GM10248 (cell line): ENCODE measurements at regions not wholly inside any gene's neighbourhood (a gene's known extent, or its start where the extent isn't known, plus 50 kb on each side); places are given as distances from the start of the nearest gene placed in this dataset.

ENCODE experiments used
- CTCF ChIA-PET: fragments of 300-600 bp; sonication (Branson Sonifier 250); formaldehyde crosslinking; extraction: SDS; loops from one replicate; lab custom pipeline; 2021; ENCODE audit warnings: antibody characterized with exemption; lab: Yijun Ruan, JAX
- POLR2A ChIA-PET: fragments of 350-650 bp; sonication (Branson Sonifier 250); formaldehyde crosslinking; extraction: SDS; loops from one replicate; lab custom pipeline; 2020; ENCODE audit warnings: antibody characterized with exemption; lab: Yijun Ruan, JAX
- DNase-seq: peaks from one replicate; pipeline ENCODE4 v3.0.0; 2012; ENCODE audit errors: extremely low spot score
- TF ChIP-seq, protein P1 (sequence below): IDR thresholded peaks from 2 replicates; pipeline ENCODE4 v1.5.1; 2012; ENCODE audit warnings: mild to moderate bottlenecking, low read depth; ENCODE audit errors: extremely low read depth, missing control alignments, control extremely low read depth

DNA sequence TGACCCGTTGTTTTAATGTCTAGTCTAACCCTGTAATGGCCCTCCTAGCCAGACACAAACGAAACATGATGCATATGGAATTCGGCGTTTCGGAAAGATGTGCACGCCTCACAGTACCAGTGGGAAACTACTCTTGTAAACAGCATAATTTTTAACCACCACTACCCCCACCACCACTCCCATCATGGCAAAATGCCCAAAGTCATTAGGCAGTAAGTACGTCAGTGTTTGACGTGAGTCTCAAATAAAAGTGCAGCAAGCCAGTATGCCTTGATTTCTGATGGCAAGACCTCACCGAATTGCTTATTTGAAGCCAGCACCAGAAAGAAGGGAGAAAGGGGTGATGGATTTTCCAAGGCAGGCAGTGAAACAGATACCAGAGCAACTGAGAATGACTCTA lies 71.4 kb downstream of the ADRB2 start:
- TF ChIP-seq, protein P1, sequence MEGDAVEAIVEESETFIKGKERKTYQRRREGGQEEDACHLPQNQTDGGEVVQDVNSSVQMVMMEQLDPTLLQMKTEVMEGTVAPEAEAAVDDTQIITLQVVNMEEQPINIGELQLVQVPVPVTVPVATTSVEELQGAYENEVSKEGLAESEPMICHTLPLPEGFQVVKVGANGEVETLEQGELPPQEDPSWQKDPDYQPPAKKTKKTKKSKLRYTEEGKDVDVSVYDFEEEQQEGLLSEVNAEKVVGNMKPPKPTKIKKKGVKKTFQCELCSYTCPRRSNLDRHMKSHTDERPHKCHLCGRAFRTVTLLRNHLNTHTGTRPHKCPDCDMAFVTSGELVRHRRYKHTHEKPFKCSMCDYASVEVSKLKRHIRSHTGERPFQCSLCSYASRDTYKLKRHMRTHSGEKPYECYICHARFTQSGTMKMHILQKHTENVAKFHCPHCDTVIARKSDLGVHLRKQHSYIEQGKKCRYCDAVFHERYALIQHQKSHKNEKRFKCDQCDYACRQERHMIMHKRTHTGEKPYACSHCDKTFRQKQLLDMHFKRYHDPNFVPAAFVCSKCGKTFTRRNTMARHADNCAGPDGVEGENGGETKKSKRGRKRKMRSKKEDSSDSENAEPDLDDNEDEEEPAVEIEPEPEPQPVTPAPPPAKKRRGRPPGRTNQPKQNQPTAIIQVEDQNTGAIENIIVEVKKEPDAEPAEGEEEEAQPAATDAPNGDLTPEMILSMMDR, result no peak
- POLR2A ChIA-PET, result no interaction called here
- no peak for DNase-seq
- CTCF ChIA-PET, result no interaction called here

DNA sequence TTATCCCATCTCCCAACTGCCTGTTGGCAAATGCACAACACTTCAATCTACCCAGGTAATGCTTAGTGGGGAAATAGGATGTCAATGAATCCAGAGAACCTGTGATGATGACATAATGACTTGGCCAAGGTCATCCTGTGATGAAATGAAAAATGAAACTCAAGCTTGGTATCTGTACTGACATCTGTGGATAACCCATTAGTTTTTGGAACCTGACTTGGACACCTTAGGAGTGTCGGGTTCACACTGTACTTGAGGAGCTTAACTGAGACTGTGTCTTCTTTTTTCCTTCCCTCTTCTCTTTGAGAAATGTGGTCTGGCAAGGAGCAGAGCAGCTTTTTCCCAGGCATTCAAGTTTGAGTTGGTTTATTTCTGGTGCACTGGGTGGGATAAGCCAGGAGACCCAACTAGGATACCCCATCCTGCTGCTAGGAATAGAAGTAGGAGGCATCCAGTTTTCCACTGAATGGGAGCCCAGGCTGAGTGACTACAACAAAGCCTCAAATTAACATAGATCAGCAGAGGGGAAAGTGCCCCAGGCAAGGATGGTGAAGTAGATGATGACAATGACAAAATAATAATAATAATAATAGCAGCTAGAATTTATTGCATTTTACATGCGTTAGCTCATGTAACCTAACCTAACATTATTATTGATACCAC lies 72.1 kb downstream of the ADRB2 start:
- POLR2A ChIA-PET, result no interaction called here
- no peak for DNase-seq
- CTCF ChIA-PET, result interaction anchor here (0.7 to 1.5 kb wide), 3 partner anchors 16 to 59 kb away, joined by 3 to 4 read pairs (median 3); no protein-coding TSS in a partner anchor
- TF ChIP-seq, protein P1, result no peak

DNA sequence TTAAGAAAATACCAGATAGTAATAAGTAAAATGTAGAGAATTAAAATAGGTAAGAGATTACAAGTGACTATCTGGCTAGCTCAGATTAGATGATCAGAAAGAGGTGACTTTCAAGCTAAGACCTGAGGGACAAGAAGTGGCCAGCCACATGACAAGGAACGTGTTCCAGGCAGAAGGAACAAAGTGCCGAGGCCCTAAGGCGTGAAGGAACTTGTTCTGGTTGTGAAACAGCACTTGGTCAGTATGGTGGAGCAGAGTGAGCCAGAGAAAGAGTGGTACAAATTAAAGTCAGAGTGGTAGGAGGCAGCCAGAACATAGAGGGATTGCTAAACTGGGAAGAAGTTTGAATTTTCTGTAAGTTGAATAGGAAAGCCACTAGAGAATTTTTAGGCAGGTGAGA lies 73.6 kb downstream of the ADRB2 start:
- POLR2A ChIA-PET, result no interaction called here
- TF ChIP-seq, protein P1, result no peak
- CTCF ChIA-PET, result interaction anchor here (1.2 to 1.5 kb wide), 2 partner anchors 34 to 57 kb away, joined by 3 to 4 read pairs; no protein-coding TSS in a partner anchor
- DNase-seq, result no peak

DNA sequence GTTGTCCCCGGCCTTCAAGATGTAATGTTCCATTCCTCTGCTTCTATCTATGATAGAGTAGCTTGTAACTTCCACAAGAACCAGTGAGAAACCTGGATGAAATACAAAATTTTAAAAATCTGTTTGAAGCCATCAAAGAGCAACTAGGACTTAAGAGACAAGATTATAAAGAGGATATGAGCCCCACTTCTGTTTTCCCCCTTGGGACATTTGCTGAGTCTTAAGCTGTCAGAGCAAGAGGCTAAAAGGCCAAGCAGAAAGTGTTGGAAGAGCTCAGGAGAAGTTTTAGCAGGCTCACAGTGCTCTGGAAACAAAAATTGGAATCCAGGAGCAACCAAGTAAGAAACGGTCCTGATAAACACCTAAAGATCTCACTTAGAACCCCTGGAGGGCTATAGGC lies 76.1 kb downstream of the ADRB2 start:
- ChIA-PET CTCF (no interaction called here), POLR2A (no interaction called here)
- TF ChIP-seq, protein P1, result no peak
- DNase-seq, result no peak

DNA sequence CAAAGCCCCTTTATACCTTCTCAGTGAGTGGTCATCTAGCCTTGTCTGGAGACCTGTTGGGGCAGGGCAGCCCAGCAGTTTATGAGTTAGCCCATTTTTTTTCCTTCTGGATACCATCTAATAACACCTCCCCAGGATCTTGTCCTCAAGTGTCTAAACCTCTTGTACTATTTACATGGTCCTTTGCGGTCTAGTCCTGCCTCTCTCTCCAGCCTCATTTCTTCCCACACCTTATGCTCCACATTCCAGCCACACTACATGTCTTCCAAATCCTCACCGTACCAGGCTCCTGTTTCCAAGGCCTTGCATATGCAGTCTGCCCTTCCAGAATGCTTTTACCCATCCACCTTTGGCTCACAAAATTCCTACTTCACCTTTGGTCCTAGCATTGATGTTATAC lies 77.2 kb downstream of the ADRB2 start:
- DNase-seq, result no peak
- ChIA-PET POLR2A (no interaction called here), CTCF (interaction anchor here (1.3 kb wide), 1 partner anchor 8 kb away, joined by 3 read pairs; no protein-coding TSS in a partner anchor)
- TF ChIP-seq, protein P1, result no peak

DNA sequence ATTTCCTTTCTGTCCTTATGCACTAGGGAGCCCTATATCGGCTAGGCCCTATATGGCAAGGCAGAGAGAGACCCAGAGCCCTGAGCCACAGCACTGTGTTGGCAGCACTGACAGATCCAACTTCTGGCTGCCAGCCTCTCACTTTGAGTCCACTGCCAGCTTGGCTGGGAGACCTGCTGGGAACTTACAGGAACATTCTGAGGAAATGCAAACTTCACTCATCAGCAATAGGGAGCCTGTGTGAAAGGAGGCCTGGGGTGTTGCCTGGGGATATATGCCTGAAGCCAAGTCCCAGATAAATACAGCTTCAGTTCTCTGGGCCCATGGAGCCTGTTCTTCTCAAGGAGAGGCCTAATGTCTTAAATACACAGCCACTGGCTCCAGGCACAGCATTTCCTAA lies 78.0 kb downstream of the ADRB2 start:
- TF ChIP-seq, protein P1, result no peak

More for the DNA sequence above, 78.0 kb downstream of the ADRB2 start:
- ChIA-PET POLR2A (no interaction called here), CTCF (interaction anchor here (1.3 kb wide), 2 partner anchors 9 to 12 kb away, joined by 3 read pairs; no protein-coding TSS in a partner anchor)
- no peak for DNase-seq
